HAP-1 (cell line): ENCODE measurements at regions not wholly inside any gene's neighbourhood (a gene's known extent, or its start where the extent isn't known, plus 50 kb on each side); places are given as distances from the start of the nearest gene placed in this dataset.

Experiments used
- DNase-seq, 2 experiments: peaks; one replicate each; pipeline ENCODE4 v3.0.0-alpha.2; 2016 to 2020; ENCODE audit warnings: low spot score in 2 of 2
- H3K27me3 ChIP-seq: fragments of 250-450 bp; sonication (Bioruptor Pico); 2 replicates; pipeline ENCODE4 v1.5.1; 2020; ENCODE audit warnings: low read depth, mild to moderate bottlenecking, moderate library complexity
- H3K36me3 ChIP-seq: fragments of 250-450 bp; sonication (Bioruptor Pico); replicated peaks from 2 replicates; pipeline ENCODE4 v1.5.1; 2020; ENCODE audit warnings: mild to moderate bottlenecking
- H3K4me1 ChIP-seq: fragments of 250-450 bp; sonication (Bioruptor Pico); 2 replicates; pipeline ENCODE4 v1.5.1; 2020; ENCODE audit warnings: mild to moderate bottlenecking
- H3K4me3 ChIP-seq: fragments of 250-450 bp; sonication (Bioruptor Pico); 2 replicates; pipeline ENCODE4 v1.5.1; 2020; ENCODE audit warnings: mild to moderate bottlenecking, moderate library complexity
- H3K9me3 ChIP-seq: fragments of 250-450 bp; sonication (Bioruptor Pico); 2 replicates; pipeline ENCODE4 v1.5.1; 2020; ENCODE audit warnings: mild to moderate bottlenecking, moderate library complexity
- in situ Hi-C: fragments of 300-500 bp; cut with MboI; formaldehyde crosslinking; loops from 3 replicates; pipeline ENCODE4 v1.14.3; 2020; ENCODE audit warnings: low sequenced_read_pairs, inconsistent platforms, mixed read lengths

- Histone ChIP-seq H3K36me3 (no peaks in the 10 kb centered on the region), H3K27me3 (peaks cover 68% of the 10 kb centered on the region), H3K4me1 (no peaks in the 10 kb centered on the region), H3K4me3 (no peak overlapping the region), H3K9me3 (no peaks in the 10 kb centered on the region)
- DNase-seq: no peak
- in situ Hi-C loops: loop anchor here (5.0 kb wide), 1 partner anchor 169 kb away; no protein-coding TSS in a partner anchor
Measured at GRCh38 chr6:41423002-41423401, 87.6 kb downstream of the NCR2 start.

- peaks cover 58% of the 10 kb centered on the region for H3K27me3 ChIP-seq
- no peaks in the 10 kb centered on the region; the same call in 1 of the 2 replicates for H3K4me1 ChIP-seq
- H3K36me3 ChIP-seq: no peaks in the 10 kb centered on the region
- no peaks in the 10 kb centered on the region for H3K9me3 ChIP-seq
- in situ Hi-C loops: loop anchor here (5.0 kb wide), 1 partner anchor 168 kb away; no protein-coding TSS in a partner anchor
- H3K4me3 ChIP-seq: no peak overlapping the region
- peak; percentile 76 to 91 for DNase-seq
Measured at GRCh38 chr6:41424370-41425058, 89.1 kb downstream of the NCR2 start.

- peaks cover 49% of the 10 kb centered on the region for H3K27me3 ChIP-seq
Measured at GRCh38 chr6:41425511-41425910, 90.1 kb downstream of the NCR2 start.

GRCh38 chr6:41426438-41426851 lies 91.0 kb downstream of the NCR2 start:
- no peaks in the 10 kb centered on the region; the same call in 1 of the 2 replicates for H3K4me1 ChIP-seq
- peaks cover 40% of the 10 kb centered on the region for H3K27me3 ChIP-seq
- no peaks in the 10 kb centered on the region for H3K36me3 ChIP-seq
- no peak overlapping the region for H3K4me3 ChIP-seq
- in situ Hi-C loops: no loop called here
- DNase-seq: no peak
- no peaks in the 10 kb centered on the region for H3K9me3 ChIP-seq

More at GRCh38 chr6:41425511-41425910, 90.1 kb downstream of the NCR2 start:
- no peak overlapping the region for H3K4me3 ChIP-seq
- in situ Hi-C loops: no loop called here
- no peak for DNase-seq
- no peaks in the 10 kb centered on the region for H3K9me3 ChIP-seq
- H3K36me3 ChIP-seq: no peaks in the 10 kb centered on the region
- no peaks in the 10 kb centered on the region; the same call in 1 of the 2 replicates for H3K4me1 ChIP-seq

GRCh38 chr6:41426888-41427641 lies 91.7 kb downstream of the NCR2 start:
- H3K36me3 ChIP-seq: no peaks in the 10 kb centered on the region
- H3K27me3 ChIP-seq: peaks cover 34% of the 10 kb centered on the region
- H3K4me1 ChIP-seq: no peaks in the 10 kb centered on the region; the same call in 1 of the 2 replicates
- DNase-seq: no peak
- in situ Hi-C loops: no loop called here
- no peaks in the 10 kb centered on the region for H3K9me3 ChIP-seq
- H3K4me3 ChIP-seq: no peak overlapping the region; the same call in 1 of the 2 replicates

- peak in 1 of 2 experiments; percentile 47 for DNase-seq
- no peaks in the 10 kb centered on the region for H3K9me3 ChIP-seq
- in situ Hi-C loops: no loop called here
- H3K27me3 ChIP-seq: peaks cover 28% of the 10 kb centered on the region
- no peaks in the 10 kb centered on the region; the same call in 1 of the 2 replicates for H3K4me1 ChIP-seq
- H3K36me3 ChIP-seq: no peaks in the 10 kb centered on the region
- H3K4me3 ChIP-seq: peak overlapping the region; percentile 25
Measured at GRCh38 chr6:41427642-41428335, 92.4 kb downstream of the NCR2 start.

- Histone ChIP-seq H3K36me3 (no peaks in the 10 kb centered on the region), H3K4me3 (no peak overlapping the region), H3K4me1 (no peaks in the 10 kb centered on the region; the same call in 1 of the 2 replicates), H3K27me3 (peaks cover 28% of the 10 kb centered on the region), H3K9me3 (no peaks in the 10 kb centered on the region)
- DNase-seq: no peak
- in situ Hi-C loops: no loop called here
Measured at GRCh38 chr6:41428336-41428995, 93.1 kb downstream of the NCR2 start.

GRCh38 chr6:41428996-41429421 lies 93.6 kb downstream of the NCR2 start:
- in situ Hi-C loops: no loop called here
- Histone ChIP-seq H3K4me1 (no peaks in the 10 kb centered on the region; the same call in 1 of the 2 replicates), H3K4me3 (no peak overlapping the region), H3K27me3 (peaks cover 28% of the 10 kb centered on the region), H3K36me3 (no peaks in the 10 kb centered on the region), H3K9me3 (no peaks in the 10 kb centered on the region)
- DNase-seq: no peak

GRCh38 chr6:41429506-41430504 lies 94.4 kb downstream of the NCR2 start:
- Histone ChIP-seq H3K9me3 (no peaks in the 10 kb centered on the region), H3K4me3 (no peak overlapping the region), H3K4me1 (no peaks in the 10 kb centered on the region; the same call in 1 of the 2 replicates), H3K27me3 (peaks cover 28% of the 10 kb centered on the region), H3K36me3 (no peaks in the 10 kb centered on the region)
- no peak for DNase-seq
- in situ Hi-C loops: no loop called here

- no peak for DNase-seq
- H3K4me3 ChIP-seq: no peak overlapping the region
- H3K9me3 ChIP-seq: no peaks in the 10 kb centered on the region
- in situ Hi-C loops: no loop called here
- H3K4me1 ChIP-seq: no peaks in the 10 kb centered on the region; the same call in 1 of the 2 replicates
- peaks cover 22% of the 10 kb centered on the region for H3K27me3 ChIP-seq
- no peaks in the 10 kb centered on the region for H3K36me3 ChIP-seq
Measured at GRCh38 chr6:41430875-41431274, 95.5 kb downstream of the NCR2 start.

GRCh38 chr6:41432280-41432679 lies 96.9 kb downstream of the NCR2 start:
- H3K4me1 ChIP-seq: no peaks in the 10 kb centered on the region; the same call in 1 of the 2 replicates
- DNase-seq: no peak
- no peak overlapping the region for H3K4me3 ChIP-seq
- H3K27me3 ChIP-seq: peaks cover 8% of the 10 kb centered on the region
- in situ Hi-C loops: no loop called here
- H3K36me3 ChIP-seq: no peaks in the 10 kb centered on the region
- no peaks in the 10 kb centered on the region for H3K9me3 ChIP-seq

GRCh38 chr6:41434803-41435481 lies 99.5 kb downstream of the NCR2 start:
- Histone ChIP-seq H3K4me1 (no peaks in the 10 kb centered on the region), H3K4me3 (no peak overlapping the region), H3K27me3 (no peaks in the 10 kb centered on the region), H3K36me3 (no peaks in the 10 kb centered on the region), H3K9me3 (no peaks in the 10 kb centered on the region)
- no peak for DNase-seq
- in situ Hi-C loops: no loop called here
